HG02938 (cell line): ENCODE measurements at regions not wholly inside any gene's neighbourhood (a gene's known extent, or its start where the extent isn't known, plus 50 kb on each side); places are given as distances from the start of the nearest gene placed in this dataset.
"Not testable (repeated sequence)": the region's sequence is repeated elsewhere in the genome, so short reads cannot be mapped to it uniquely, and the experiment has no call there.

Experiments
- ATAC-seq: cut with Tn5 transposase; IDR thresholded peaks from one replicate; pipeline ENCODE4 v1.9.1; 2021; ENCODE audit warnings: mild to moderate bottlenecking, moderate library complexity; ENCODE audit not compliant: unreplicated experiment

- no peak for ATAC-seq
These were observed 70.9 kb upstream of the ZNF169 start for GRCh38 chr9:94188246-94188645.

DNA sequence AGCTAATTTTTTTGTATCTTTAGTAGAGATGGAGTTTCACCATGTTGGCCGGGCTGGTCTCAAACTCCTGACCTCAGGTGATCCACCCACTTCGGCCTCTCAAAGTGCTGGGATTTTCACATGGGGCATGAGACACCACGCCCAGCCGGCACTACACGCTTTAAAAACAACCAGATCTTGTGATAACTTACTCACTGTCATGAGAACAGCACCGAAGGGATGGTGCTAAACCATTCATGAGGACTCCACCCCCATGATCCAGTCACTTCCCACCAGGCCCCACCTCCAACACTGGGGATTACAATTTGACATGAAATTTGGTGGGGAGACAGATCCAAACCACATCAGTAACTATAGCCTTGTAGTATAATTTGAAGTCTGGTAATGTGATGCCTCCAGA is 67.4 kb upstream of the ZNF169 start:
- ATAC-seq: not testable (repeated sequence)

GRCh38 chr9:94198414-94198813 is 60.7 kb upstream of the ZNF169 start:
- ATAC-seq: no peak

GRCh38 chr9:94199776-94200175 is 59.3 kb upstream of the ZNF169 start:
- no peak for ATAC-seq

DNA sequence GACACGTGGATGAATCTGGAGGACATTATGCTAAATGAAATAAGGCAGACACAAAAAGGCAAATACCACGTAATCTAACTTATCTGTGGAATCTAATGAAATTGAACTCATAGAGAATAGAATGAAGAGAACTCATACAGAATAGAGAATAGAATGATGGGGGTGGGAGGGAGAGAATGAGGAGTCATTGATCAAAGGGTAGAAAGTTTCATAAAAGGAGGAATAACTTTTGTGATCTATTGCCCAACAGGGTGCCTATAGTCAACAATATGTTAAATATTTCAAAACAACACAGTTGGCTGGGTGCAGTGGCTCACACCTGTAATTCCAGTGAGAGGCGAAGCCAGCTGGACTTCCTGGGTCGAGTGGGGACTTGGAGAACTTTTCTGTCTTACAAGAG is 54.9 kb upstream of the ZNF169 start:
- no peak for ATAC-seq

DNA sequence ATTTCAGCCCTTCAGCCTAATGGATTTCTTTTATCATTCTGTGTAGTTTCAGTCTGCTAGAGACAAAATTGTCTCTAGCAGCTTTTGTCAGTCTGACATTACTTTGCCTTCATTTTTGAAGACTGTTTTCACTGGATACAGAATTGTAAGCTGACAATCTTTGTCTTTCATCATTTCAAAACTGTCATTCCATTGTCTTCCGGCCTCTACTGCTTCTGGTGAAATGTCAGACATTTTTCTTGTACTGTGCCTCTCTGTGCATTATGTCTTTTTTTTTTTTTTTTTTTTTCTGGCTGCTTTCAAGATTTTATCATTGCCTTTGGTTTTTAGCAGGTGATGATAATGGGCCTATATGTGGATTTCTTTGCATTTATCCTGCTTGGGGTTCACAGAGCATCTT is 51.3 kb upstream of the ZNF169 start:
- no peak for ATAC-seq
